OCI-LY7 (cell line): ENCODE measurements at regions not wholly inside any gene's neighbourhood (a gene's known extent, or its start where the extent isn't known, plus 50 kb on each side); places are given as distances from the start of the nearest gene placed in this dataset.

Experiments
- CTCF ChIP-seq: fragments of 200-600 bp; sonication (generic); conservative IDR thresholded peaks from 2 replicates; pipeline ENCODE4 v1.5.1; 2014; ENCODE audit warnings: mild to moderate bottlenecking, antibody characterized with exemption, low read length, moderate library complexity, mixed read lengths
- EZH2phosphoT487 ChIP-seq: fragments of 200-600 bp; sonication (generic); IDR thresholded peaks from 2 replicates; pipeline ENCODE4 v1.6.1; 2018; ENCODE audit warnings: low read depth, borderline replicate concordance, mild to moderate bottlenecking, mixed run types, antibody characterized with exemption, low read length, moderate library complexity, mixed read lengths

DNA sequence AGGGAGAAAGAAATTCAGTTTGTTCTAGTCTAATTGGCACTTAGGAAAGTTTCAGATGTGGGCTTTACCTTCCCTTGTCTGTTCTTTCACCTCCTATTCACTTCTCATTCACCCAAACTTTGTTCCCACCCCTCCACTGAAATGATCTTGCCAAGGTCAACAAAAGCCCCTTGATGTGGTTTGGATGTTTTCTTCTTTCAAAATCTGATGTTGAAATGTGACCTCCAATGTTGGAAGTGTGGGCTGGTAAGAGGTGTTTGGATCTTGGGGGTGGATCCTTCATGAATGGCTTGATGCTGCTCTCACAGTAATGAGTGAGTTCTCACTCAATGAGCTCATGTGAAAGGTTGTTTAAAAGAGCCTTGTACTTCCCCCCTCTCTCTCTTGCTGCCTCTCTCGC, 379.3 kb downstream of the HHIPL2 start:
- TF ChIP-seq CTCF (no peak), EZH2phosphoT487 (no peak)
